ENCODE measurements at regions not wholly inside any gene's neighbourhood (a gene's known extent, or its start where the extent isn't known, plus 50 kb on each side); places are given as distances from the start of the nearest gene placed in this dataset.

DNA sequence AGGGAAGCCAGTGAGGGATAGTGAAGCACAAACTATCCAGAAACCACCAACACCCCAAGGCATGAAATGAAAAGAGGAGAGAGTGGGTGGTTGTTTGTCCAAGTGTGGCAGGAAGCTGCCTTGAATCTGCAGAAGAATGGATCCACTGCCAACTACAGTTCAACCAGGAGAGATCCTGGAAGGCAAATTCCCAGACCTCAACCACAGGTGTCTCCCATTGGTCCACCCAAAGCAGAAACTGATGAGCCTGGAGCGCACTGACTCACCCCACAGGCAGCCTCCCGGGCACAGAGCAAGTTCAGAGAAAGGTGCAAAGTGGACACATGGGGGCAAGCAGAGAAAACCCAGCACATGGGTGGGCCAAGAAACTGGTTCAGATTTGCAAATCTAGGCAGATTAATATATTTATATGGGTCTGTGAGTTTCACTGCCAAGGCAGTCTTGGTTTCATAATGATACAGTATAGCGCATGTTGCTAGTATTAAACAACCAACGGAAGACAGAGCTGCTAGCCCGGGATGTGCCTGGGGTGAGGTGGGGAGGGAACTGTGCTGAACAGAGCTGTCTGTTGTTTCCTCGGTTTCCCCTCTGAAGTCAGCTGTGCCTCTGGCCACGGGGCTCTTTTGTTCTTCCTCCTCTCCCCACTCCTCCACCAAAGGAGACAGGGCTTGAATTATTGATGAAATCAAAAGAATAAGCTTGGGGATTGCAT lies 416.2 kb upstream of the CCDC196 start:
- no peak for TF ChIP-seq TAF1 (IDR thresholded peaks at IDR 0.05; ENCODE audit: low read depth, low read length)
- no peak for TF ChIP-seq POLR2A (IDR thresholded peaks at IDR 0.05; ENCODE audit: low read depth, low read length)
- TF ChIP-seq POLR2AphosphoS5 (IDR thresholded peaks at IDR 0.05; ENCODE audit: low read depth, low read length) = no peak

Measured in GM12891 (cell line).